ENCODE measurements at regions not wholly inside any gene's neighbourhood (a gene's known extent, or its start where the extent isn't known, plus 50 kb on each side); places are given as distances from the start of the nearest gene placed in this dataset.

DNA sequence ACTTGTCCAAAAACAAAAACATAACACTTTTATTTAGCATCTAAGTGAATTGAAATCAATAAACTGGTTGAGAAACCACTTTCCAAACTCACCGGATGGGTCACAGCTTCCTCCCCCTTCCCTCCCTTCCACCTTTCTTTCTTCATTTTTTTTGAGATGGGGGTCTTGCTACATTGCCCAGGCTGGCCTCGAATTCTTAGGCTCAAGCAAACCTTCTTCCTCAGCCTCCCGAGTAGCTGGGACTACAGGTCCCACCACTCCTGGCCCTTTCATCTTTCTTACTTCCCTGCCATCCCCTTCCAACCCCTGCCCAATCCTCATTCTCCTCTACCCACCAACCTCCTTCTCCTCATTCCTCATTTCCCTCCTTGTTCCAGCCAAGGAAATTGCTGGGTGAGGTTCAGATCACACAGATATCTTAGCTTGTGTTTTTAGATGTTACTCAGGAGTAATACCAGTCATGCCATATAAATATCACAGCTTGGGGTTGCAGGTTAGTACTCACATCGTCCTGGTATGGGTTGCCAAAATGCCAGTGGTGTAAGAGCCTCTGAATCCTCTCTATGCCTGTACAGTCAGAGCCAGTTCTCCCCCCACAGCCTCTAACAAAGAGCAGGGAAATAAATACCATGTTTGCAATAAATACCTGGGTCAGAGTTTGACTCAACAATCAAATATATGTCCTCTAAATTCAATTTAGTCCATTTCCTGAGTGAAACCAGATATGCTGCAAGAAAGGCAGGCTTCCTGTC, 132.7 kb upstream of the NDUFV2 start:
- no peak for TF ChIP-seq ZNF8 (CRISPR knock-in tag; IDR thresholded peaks at IDR 0.05)
- TF ChIP-seq ZC3H10 (CRISPR knock-in tag; IDR thresholded peaks at IDR 0.05): no peak
- no peak for TF ChIP-seq TOX (CRISPR knock-in tag; IDR thresholded peaks at IDR 0.05; ENCODE audit: borderline replicate concordance)
- TF ChIP-seq BACH2 (CRISPR knock-in tag; IDR thresholded peaks at IDR 0.05; ENCODE audit: borderline replicate concordance): no peak
- no peak for TF ChIP-seq OSR1 (CRISPR knock-in tag; IDR thresholded peaks at IDR 0.05)
- no peak for TF ChIP-seq ISL1 (CRISPR knock-in tag; IDR thresholded peaks at IDR 0.05)
- no peak for TF ChIP-seq CSRNP3 (CRISPR knock-in tag; IDR thresholded peaks at IDR 0.05)
- peak; percentile 93 for ATAC-seq

DNA sequence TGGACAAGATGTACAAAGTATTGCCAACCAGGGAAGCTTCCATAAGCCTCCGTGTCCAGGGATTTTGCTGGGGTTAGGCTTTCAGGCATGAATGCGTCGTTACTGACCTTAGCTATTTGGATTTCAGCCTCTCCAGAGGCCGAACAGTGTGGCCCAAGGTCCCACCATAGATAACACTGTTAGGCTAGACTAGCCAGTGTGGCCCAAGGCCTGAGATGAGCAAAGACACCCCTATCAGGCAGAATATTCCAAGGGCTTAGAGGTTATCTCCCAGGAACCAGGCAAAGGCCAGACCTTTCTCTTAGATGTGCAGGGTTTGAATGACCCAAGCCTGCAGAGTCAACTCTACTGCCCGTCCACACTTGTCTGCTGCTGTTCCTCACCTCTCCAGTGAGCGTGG, 131.7 kb upstream of the NDUFV2 start:
- no peak for TF ChIP-seq CREB5 (CRISPR knock-in tag; IDR thresholded peaks at IDR 0.05; ENCODE audit: low read depth)
- TF ChIP-seq SNAI2 (CRISPR knock-in tag; IDR thresholded peaks at IDR 0.05): no peak
- TF ChIP-seq, protein P1, sequence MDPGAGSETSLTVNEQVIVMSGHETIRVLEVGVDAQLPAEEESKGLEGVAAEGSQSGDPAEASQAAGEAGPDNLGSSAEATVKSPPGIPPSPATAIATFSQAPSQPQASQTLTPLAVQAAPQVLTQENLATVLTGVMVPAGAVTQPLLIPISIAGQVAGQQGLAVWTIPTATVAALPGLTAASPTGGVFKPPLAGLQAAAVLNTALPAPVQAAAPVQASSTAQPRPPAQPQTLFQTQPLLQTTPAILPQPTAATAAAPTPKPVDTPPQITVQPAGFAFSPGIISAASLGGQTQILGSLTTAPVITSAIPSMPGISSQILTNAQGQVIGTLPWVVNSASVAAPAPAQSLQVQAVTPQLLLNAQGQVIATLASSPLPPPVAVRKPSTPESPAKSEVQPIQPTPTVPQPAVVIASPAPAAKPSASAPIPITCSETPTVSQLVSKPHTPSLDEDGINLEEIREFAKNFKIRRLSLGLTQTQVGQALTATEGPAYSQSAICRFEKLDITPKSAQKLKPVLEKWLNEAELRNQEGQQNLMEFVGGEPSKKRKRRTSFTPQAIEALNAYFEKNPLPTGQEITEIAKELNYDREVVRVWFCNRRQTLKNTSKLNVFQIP (CRISPR knock-in tag; IDR thresholded peaks at IDR 0.05; ENCODE audit: borderline replicate concordance, low read depth): no peak
- no peak for TF ChIP-seq GLIS3 (CRISPR knock-in tag; IDR thresholded peaks at IDR 0.05)
- TF ChIP-seq CSRNP3 (CRISPR knock-in tag; IDR thresholded peaks at IDR 0.05): no peak
- TF ChIP-seq ZC3H10 (CRISPR knock-in tag; IDR thresholded peaks at IDR 0.05): no peak
- no peak for TF ChIP-seq ZNF70 (CRISPR knock-in tag; IDR thresholded peaks at IDR 0.05)
- TF ChIP-seq ZNF565 (CRISPR knock-in tag; conservative IDR thresholded peaks at IDR 0.05; ENCODE audit: low read depth): no peak
- ATAC-seq: no peak

DNA sequence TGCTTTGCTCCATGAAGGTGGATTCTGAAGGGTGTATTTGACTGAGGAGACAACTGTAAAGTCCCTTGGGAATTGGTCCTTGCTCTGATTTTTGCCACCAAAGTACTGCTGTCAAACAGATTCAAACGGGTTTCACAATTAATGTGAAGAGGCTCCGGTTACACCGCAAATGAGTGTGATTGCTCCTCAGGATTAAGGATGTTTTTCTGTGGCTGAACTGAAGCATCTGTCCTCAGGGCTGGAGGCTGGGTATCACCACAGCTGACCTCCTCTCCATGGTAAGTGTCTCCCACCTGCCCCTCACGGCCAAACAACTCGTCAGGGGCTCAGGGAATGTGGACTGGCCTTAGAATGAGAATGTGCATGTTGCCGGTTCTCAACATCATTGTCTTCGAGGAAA, 130.4 kb upstream of the NDUFV2 start:
- ATAC-seq: no peak
- TF ChIP-seq PPARA (CRISPR knock-in tag; IDR thresholded peaks at IDR 0.05; ENCODE audit: borderline replicate concordance): no peak
- no peak for TF ChIP-seq ZFP30 (CRISPR knock-in tag; IDR thresholded peaks at IDR 0.05)
- no peak for TF ChIP-seq CSDC2 (CRISPR knock-in tag; IDR thresholded peaks at IDR 0.05)
- TF ChIP-seq ZNF70 (CRISPR knock-in tag; IDR thresholded peaks at IDR 0.05): no peak
- no peak for TF ChIP-seq ISL1 (CRISPR knock-in tag; IDR thresholded peaks at IDR 0.05)
- no peak for TF ChIP-seq SNAI2 (CRISPR knock-in tag; IDR thresholded peaks at IDR 0.05)
- no peak for TF ChIP-seq ZFP3 (CRISPR knock-in tag; IDR thresholded peaks at IDR 0.05)
- no peak for TF ChIP-seq ZNF565 (CRISPR knock-in tag; conservative IDR thresholded peaks at IDR 0.05; ENCODE audit: low read depth)
- TF ChIP-seq TOX (CRISPR knock-in tag; IDR thresholded peaks at IDR 0.05; ENCODE audit: borderline replicate concordance): no peak
- no peak for TF ChIP-seq OSR1 (CRISPR knock-in tag; IDR thresholded peaks at IDR 0.05)
- no peak for TF ChIP-seq PATZ1 (CRISPR knock-in tag; IDR thresholded peaks at IDR 0.05; ENCODE audit: borderline replicate concordance)
- TF ChIP-seq, protein P1 (CRISPR knock-in tag; IDR thresholded peaks at IDR 0.05; ENCODE audit: borderline replicate concordance, low read depth): no peak
- no peak for TF ChIP-seq CREB5 (CRISPR knock-in tag; IDR thresholded peaks at IDR 0.05; ENCODE audit: low read depth)
- TF ChIP-seq CSRNP3 (CRISPR knock-in tag; IDR thresholded peaks at IDR 0.05): no peak

Data from SK-N-SH treated with all-trans-retinoic acid at 6 μM for 48 hours (cell line).